HUES48 (cell line): ENCODE measurements at regions not wholly inside any gene's neighbourhood (a gene's known extent, or its start where the extent isn't known, plus 50 kb on each side); places are given as distances from the start of the nearest gene placed in this dataset.

Experiments
- H3K27ac ChIP-seq: one replicate; pipeline ENCODE4 v1.7.0; 2013; ENCODE audit warnings: low read depth, low read length, inconsistent platforms
- H3K27me3 ChIP-seq: 2 replicates; pipeline ENCODE4 v1.6.1; 2013; ENCODE audit warnings: mild to moderate bottlenecking, low read length; ENCODE audit not compliant: control insufficient read depth, insufficient read depth
- H3K36me3 ChIP-seq: 2 replicates; pipeline ENCODE4 v1.6.1; 2013; ENCODE audit warnings: low read length; ENCODE audit not compliant: control insufficient read depth, insufficient read depth
- H3K4me1 ChIP-seq: 2 replicates; pipeline ENCODE4 v1.6.1; 2013; ENCODE audit warnings: mild to moderate bottlenecking, low read length; ENCODE audit not compliant: control insufficient read depth, insufficient read depth
- H3K4me3 ChIP-seq: 2 replicates; pipeline ENCODE4 v1.5.1; 2013; ENCODE audit warnings: mild to moderate bottlenecking, low read depth, low read length
- H3K9ac ChIP-seq: 2 replicates; pipeline ENCODE4 v1.6.1; 2013; ENCODE audit warnings: mild to moderate bottlenecking, low read depth, low read length, moderate library complexity
- H3K9me3 ChIP-seq: 2 replicates; pipeline ENCODE4 v1.6.1; 2013; ENCODE audit warnings: low read length; ENCODE audit not compliant: control insufficient read depth, insufficient read depth

DNA sequence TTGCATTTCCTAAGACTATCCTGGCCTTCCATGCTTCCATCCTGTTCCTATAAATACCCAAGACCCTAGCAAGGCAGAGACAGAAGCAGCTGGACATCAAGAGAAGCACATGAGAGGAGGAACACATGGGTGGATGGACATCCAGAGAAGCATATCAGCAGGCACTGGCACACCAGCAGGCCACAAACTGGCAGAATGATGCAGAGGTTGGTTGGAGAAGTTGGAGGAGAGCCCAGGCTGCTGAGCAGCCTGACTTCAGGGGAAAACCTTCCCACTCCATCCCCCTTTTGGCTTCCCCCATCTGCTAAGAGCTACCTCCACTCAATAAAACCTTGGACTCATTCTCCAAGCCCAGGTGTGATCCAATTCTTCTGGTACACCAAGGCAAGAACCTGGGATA lies 332.5 kb downstream of the FRK start:
- H3K27ac ChIP-seq, result no peak overlapping the region
- H3K27me3 ChIP-seq, result no peaks in the 10 kb centered on the region
- H3K9ac ChIP-seq, result no peak overlapping the region
- H3K36me3 ChIP-seq, result no peaks in the 10 kb centered on the region
- no peaks in the 10 kb centered on the region for H3K4me1 ChIP-seq
- no peak overlapping the region for H3K4me3 ChIP-seq
- no peaks in the 10 kb centered on the region for H3K9me3 ChIP-seq

DNA sequence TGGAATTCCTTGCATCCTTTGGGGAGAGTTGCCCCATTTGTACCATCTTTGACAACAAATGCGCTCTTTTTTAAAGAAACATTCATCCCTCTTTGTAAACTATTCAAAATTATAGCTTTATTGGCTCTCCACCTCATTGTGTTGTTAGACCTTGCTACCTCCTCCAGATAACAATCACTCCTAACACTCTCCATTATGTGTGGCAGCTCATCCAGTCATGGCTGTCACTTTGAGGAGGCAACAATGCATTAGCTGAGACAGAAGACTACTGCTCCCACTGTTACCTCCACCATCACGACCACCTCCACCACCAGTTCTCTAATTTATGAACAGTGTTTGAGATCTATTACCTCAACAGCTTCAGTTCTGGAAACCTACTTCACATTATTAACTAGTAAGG lies 339.1 kb downstream of the FRK start:
- no peaks in the 10 kb centered on the region for H3K4me1 ChIP-seq
- no peaks in the 10 kb centered on the region for H3K9me3 ChIP-seq
- no peak overlapping the region for H3K4me3 ChIP-seq
- no peak overlapping the region for H3K27ac ChIP-seq
- H3K27me3 ChIP-seq, result no peaks in the 10 kb centered on the region
- H3K36me3 ChIP-seq, result no peaks in the 10 kb centered on the region
- H3K9ac ChIP-seq, result no peak overlapping the region

DNA sequence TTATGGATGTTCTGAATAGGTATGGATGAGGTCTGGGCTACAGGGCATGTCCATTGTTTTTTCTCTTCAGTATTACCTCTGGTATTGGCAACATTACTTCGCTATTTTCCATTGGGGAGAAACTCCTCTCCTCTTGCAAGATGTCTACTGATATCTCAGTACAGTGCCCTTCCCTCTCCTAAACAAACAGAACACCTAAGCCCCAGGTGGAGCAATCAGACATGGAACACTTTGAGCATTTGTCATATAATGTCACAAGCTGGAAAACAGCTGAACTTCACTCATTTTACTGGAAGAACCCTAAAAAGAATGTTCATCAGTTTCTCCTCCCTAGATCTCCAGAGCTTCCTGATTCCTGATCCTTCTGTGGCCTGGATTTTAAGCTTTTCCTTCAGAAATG lies 339.8 kb downstream of the FRK start:
- Histone ChIP-seq H3K27me3 (no peaks in the 10 kb centered on the region), H3K9ac (no peak overlapping the region), H3K9me3 (no peaks in the 10 kb centered on the region), H3K27ac (no peak overlapping the region), H3K36me3 (no peaks in the 10 kb centered on the region), H3K4me3 (no peak overlapping the region), H3K4me1 (no peaks in the 10 kb centered on the region)

DNA sequence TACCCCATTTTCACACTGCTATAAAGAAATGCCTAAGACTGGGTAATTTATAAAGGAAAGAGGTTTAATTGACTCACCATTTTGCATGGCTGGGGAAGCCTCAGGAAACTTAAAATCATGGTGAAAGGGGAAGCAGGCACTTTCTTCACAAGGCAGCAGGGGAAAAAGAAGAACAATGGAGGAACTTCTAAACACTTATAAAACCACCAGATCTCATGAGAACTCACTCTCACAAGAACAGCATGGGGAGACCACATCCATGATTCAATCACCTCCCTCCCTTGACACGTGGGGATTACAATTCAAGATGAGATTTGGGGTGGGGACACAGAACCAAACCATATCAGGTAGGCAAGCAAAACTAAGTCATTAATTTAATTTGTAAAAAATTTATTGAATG lies 343.2 kb downstream of the FRK start:
- H3K9me3 ChIP-seq, result no peaks in the 10 kb centered on the region
- H3K36me3 ChIP-seq, result no peaks in the 10 kb centered on the region
- H3K4me1 ChIP-seq, result no peaks in the 10 kb centered on the region
- no peak overlapping the region for H3K27ac ChIP-seq
- H3K27me3 ChIP-seq, result no peaks in the 10 kb centered on the region
- H3K9ac ChIP-seq, result no peak overlapping the region
- H3K4me3 ChIP-seq, result no peak overlapping the region

DNA sequence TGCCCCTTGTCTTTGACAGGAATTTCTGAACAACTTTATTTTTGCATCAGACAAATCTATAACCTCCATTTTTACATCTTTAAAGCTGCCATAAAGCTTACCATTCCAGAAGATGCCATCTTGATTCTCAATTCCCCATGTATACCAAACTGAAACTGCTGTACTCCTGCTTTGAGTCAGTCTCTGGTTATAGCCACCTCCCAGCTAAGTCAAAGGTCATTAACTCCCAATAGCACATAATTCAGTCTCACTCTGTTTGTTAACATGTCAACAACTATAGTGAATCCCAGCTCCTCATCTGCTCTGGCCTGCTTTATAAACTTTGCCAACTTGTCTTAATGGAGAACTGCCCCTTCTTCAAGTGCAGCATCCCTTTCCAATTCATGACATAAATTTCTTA lies 343.6 kb downstream of the FRK start:
- Histone ChIP-seq H3K27me3 (no peaks in the 10 kb centered on the region), H3K9ac (no peak overlapping the region), H3K36me3 (no peaks in the 10 kb centered on the region), H3K4me1 (no peaks in the 10 kb centered on the region), H3K27ac (no peak overlapping the region), H3K4me3 (no peak overlapping the region), H3K9me3 (no peaks in the 10 kb centered on the region)

DNA sequence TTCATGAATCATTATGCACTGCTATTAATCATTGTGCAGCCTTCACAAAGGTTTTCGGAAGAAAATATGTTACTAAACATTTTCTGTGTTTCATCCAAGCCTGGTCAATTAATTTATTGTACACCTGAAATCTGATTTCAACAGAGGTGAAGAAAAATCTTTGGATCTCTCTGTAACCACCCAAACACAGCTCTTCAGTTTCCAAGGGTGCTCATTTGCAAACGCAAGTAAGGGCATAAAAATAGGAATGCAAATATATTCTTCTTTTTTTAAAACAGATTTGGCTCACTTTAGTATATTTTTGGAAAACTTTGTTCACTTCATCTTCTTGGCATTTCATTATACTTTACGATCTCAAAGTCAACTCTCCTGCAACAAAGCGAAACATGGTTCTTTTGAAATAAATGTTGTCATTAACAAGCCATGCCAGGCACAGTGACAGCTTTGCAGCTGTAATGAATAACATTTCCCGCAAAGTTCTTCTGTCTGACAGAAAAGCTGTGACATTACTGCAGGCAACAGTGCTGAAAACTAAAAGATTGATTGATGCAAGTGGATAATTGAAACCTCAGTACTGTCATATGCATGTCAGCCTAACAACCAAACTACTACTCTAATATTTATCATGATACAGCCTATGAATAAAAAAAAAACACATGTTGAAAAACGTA lies 348.3 kb downstream of the FRK start:
- H3K4me1 ChIP-seq, result no peaks in the 10 kb centered on the region
- no peak overlapping the region for H3K27ac ChIP-seq
- no peak overlapping the region for H3K9ac ChIP-seq
- H3K36me3 ChIP-seq, result no peaks in the 10 kb centered on the region
- H3K4me3 ChIP-seq, result no peak overlapping the region
- no peaks in the 10 kb centered on the region for H3K9me3 ChIP-seq
- no peaks in the 10 kb centered on the region for H3K27me3 ChIP-seq

DNA sequence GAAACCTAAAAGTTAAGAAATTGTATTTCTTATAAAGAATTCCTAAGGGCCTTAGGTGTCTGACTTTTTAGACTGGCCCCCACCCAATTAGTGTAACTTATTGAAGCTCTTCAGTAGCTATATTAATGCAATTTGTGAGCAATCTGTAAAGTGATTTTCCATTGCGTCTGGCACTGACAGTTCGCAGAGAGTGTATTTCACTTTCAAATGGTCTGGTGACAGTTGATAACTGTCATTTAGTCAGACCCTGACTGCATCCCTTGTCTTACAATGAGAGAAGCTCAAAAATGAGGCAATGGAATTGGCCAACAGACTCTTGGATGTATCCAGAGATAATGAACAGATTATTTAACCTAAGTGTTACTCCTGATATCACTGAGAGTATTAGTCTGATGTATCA lies 351.8 kb downstream of the FRK start:
- Histone ChIP-seq H3K27ac (no peak overlapping the region), H3K9me3 (no peaks in the 10 kb centered on the region), H3K9ac (no peak overlapping the region), H3K27me3 (no peaks in the 10 kb centered on the region), H3K4me1 (no peaks in the 10 kb centered on the region), H3K36me3 (no peaks in the 10 kb centered on the region), H3K4me3 (no peak overlapping the region)

DNA sequence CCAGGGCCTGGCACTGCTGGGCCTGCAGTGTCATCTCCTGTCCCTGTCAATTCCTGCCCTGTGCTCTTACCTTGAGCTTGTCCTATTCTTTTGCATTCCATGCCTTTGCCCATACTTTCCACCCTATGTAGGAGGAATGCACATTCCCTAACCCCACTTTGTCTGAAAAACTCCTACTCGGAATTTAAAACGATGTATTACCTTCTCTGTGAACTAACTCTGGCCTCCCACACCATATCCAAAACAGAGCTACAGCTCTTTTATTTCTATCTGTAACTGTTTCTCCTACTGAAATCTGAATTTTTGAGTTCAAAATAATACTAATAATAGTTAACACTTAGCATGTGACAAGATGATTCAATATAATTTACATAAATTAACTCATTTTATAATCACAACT lies 353.7 kb downstream of the FRK start:
- no peak overlapping the region for H3K27ac ChIP-seq

DNA sequence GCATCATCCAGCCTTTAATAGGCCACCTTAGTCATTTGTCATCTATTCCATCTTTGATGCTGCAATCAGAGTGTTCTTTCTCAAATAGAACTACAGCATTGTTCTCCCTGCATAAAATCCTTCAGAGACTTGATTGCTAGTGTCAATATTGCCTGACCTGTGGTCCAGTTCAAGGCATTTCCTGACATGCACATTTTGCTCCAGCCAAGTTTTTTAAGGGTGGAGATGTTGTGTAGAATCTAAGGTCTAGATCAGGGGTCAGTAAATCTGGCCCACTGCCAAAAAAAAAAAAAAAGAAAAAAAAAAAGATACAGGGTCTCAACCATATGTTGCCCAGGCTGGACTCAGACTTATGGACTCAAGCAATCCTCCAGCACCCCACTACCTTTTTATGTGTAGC lies 354.4 kb downstream of the FRK start:
- no peak overlapping the region for H3K4me3 ChIP-seq
- H3K4me1 ChIP-seq, result no peaks in the 10 kb centered on the region
- H3K36me3 ChIP-seq, result no peaks in the 10 kb centered on the region
- no peaks in the 10 kb centered on the region for H3K9me3 ChIP-seq
- no peak overlapping the region for H3K27ac ChIP-seq
- no peak overlapping the region for H3K9ac ChIP-seq
- H3K27me3 ChIP-seq, result no peaks in the 10 kb centered on the region

More for the DNA sequence above, 353.7 kb downstream of the FRK start:
- H3K36me3 ChIP-seq, result no peaks in the 10 kb centered on the region
- H3K4me1 ChIP-seq, result no peaks in the 10 kb centered on the region
- no peaks in the 10 kb centered on the region for H3K9me3 ChIP-seq
- H3K9ac ChIP-seq, result no peak overlapping the region
- no peak overlapping the region for H3K4me3 ChIP-seq
- H3K27me3 ChIP-seq, result no peaks in the 10 kb centered on the region

DNA sequence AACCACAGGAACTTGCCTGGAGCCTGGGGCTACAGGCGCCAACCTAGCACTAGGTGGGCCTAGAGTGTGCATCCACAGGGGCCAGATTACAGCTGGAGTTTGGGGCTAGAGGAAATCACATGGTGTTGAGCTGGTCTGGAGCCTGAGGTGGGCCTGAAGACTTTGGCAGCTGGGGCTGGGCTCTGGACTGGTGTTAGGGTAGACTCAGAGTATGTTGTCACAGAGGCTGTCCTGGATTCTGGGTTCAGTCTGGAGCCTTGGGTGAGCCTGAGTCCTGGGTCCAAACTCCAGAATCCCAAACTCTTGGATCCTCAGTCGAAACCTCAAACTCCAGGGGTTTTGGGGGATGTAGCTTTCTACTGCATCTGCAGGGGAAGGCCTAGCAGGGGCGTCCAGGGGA lies 356.7 kb downstream of the FRK start:
- H3K9ac ChIP-seq, result no peak overlapping the region
- H3K27ac ChIP-seq, result no peak overlapping the region
- no peaks in the 10 kb centered on the region for H3K27me3 ChIP-seq
- no peaks in the 10 kb centered on the region for H3K9me3 ChIP-seq
- H3K4me1 ChIP-seq, result no peaks in the 10 kb centered on the region
- no peak overlapping the region for H3K4me3 ChIP-seq
- H3K36me3 ChIP-seq, result no peaks in the 10 kb centered on the region

DNA sequence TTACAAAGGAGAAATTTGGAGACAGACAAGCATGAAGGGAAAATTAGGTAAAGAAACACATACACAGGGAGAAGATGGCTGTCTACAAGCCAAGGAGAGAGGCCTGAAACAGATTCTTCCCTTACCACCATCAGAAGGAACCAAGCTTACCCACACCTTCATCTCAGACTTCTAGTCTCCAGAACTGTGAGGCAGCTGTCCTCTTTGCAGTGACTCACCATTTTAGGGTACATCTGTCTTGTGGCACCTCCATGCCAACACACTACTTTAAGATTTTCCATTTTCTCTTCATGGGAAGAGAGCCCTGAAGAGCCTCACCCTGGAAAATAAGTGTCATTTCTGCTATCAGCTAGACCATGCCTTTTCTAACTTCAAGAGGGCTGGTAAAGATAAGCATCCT lies 369.3 kb downstream of the FRK start:
- Histone ChIP-seq H3K36me3 (no peaks in the 10 kb centered on the region), H3K9me3 (no peaks in the 10 kb centered on the region), H3K4me1 (no peaks in the 10 kb centered on the region), H3K9ac (no peak overlapping the region), H3K4me3 (no peak overlapping the region), H3K27ac (no peak overlapping the region), H3K27me3 (no peaks in the 10 kb centered on the region)

DNA sequence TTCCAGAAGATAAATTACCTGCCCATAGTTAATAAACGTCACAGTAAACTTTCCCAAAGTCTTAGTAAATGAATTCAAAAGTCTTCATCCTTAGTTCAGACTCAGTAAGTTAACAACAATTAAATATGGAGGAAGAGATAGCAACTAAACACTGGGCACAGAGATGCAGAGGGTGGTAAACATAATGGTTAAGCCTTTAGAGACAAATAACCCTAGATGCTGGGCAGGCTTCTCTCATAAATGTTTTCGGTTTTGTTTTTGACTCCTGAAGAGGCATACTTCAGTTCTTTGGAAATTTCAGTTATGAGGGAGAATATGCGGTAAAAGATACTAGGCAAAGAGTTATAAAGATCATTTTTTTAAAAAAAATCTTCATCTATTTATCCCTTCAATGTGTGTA lies 369.8 kb downstream of the FRK start:
- Histone ChIP-seq H3K4me3 (no peak overlapping the region), H3K36me3 (no peaks in the 10 kb centered on the region), H3K9ac (no peak overlapping the region), H3K27me3 (no peaks in the 10 kb centered on the region), H3K27ac (no peak overlapping the region), H3K9me3 (no peaks in the 10 kb centered on the region), H3K4me1 (no peaks in the 10 kb centered on the region)
